ENCODE measurements at regions not wholly inside any gene's neighbourhood (a gene's known extent, or its start where the extent isn't known, plus 50 kb on each side); places are given as distances from the start of the nearest gene placed in this dataset.

DNA sequence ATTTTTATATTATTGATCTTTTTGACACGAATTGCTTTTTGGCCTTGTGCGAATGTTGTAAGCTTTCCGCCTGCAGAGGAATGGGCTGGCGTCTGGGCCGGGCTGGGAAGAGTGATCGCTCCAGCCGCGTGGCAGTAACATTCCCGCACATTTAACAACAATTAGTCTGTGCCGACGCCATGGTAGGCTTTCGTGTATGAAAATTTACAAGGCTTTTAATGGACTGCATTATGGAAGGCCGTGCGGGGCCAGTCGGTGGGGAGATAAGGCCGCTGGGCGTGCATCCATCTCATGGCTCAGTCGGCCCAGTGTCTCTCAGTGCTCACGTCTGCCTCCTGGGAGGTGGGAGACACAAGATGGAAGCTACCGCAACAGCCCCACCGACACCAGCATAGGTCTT, 142.2 kb downstream of the PHETA1 start:
- DNase-seq (ENCODE audit: extremely low read depth in 1 of 2, low read depth in 1 of 2): no peak

GRCh38 chr12:111225307-111225706, 143.6 kb downstream of the PHETA1 start:
- DNase-seq (ENCODE audit: extremely low read depth in 1 of 2, low read depth in 1 of 2): no peak

DNA sequence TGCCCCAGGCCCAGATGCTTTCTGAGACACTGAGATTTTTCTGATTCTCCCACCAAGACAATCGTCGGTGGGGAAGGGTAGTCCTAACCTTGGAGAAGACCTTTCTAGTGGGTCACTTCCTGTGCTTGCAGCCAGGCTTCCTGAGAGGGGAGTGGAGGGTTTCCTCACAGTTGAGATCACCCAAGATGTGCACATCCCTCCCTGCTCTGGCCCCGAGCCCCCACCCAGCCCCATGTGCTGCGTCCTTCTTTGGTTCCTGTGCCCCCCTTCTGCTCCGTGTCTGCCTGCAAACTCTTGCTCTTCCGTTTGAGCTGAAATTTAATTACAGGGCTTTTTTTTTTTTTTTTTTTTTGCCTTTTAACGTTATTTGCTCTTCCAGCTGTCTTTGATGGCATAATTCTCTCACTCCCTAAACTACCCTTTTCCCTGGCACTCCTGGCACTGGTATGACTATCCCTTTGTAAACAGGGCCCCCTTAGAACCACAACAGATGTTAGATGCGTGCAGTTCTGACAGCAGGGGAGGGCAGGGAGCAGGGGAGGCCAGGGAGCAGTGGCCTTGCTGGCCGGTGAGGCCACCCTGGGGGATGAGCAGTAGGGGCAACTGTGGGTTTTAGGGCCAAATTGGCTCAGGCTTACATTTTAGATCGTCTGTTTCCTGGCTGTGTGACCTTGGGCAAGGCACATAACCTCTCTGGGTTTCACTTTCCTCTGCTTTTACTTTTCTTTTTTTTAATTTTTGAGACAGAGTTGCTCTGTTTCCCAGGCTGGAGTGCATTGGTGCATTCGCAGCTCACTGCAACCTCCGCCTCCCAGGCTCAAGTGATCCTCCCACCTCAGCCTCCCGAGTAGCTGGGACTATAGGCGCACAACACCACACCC, 144.5 kb downstream of the PHETA1 start:
- no peak for DNase-seq (ENCODE audit: extremely low read depth in 1 of 2, low read depth in 1 of 2)

GRCh38 chr12:111222523-111222922, 146.4 kb downstream of the PHETA1 start:
- no peak for DNase-seq (ENCODE audit: extremely low read depth in 1 of 2, low read depth in 1 of 2)

DNA sequence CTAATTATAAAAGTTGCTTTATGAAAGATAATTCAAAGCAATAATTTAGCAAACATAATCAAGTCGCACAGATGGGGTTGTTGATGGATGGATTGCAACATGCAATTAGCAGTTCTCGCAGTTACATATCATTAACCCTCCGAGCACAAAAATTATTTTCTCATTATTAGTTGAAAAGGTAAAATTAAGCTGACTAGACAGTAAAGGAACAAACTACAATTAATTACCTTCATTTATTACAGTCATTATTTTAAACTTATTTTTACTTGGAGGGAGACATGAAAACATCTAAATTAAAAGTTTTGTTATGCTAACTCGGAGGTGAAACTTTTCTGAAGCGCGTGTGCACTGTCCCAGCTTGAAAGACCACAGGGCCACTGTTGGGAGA, 146.9 kb downstream of the PHETA1 start:
- no peak for DNase-seq (ENCODE audit: extremely low read depth in 1 of 2, low read depth in 1 of 2)

GRCh38 chr12:111221062-111222026, 147.6 kb downstream of the PHETA1 start:
- DNase-seq (ENCODE audit: extremely low read depth in 1 of 2, low read depth in 1 of 2): no peak

GRCh38 chr12:111220363-111220762, 148.5 kb downstream of the PHETA1 start:
- DNase-seq (ENCODE audit: extremely low read depth in 1 of 2, low read depth in 1 of 2): no peak

DNA sequence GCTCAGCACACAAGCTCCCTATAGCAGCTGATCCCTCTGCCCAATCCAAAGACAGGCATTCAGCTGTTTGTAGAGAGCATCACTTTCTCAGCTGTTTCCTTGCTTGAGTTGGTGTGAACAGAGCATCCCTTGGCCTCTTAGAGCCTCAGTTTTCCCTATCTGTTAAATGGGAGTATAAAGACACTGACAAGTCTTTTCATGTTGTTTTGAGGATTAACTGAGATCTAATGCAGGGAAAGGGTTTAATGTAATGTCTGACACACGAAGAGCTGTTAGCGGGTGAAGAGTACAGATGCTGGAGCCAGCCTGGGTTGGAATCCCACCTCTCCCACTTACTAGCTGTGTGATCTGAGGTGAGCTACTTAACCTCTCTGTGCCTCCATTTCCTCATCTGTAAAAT, 149.5 kb downstream of the PHETA1 start:
- DNase-seq (ENCODE audit: extremely low read depth in 1 of 2, low read depth in 1 of 2): no peak

DNA sequence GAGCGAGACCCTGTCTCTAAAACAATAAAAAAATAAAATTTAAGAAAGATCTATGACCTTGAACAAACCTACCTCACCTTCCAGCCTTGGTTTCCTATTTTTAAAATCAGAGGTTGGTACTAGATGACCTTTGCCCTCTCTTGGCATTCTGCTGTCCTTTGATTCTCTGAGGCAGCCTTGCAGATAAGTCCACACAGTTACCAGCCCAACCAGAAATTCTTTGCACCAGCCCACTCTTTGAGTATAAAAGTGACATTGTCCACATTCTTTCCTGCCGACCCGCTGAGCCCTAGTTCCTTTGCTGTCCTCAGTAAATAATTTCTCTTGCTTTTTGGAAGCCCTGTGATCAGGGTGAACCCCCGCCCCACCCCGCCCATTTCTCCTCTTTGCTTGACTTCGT, 150.4 kb downstream of the PHETA1 start:
- no peak for DNase-seq (ENCODE audit: extremely low read depth in 1 of 2, low read depth in 1 of 2)

DNA sequence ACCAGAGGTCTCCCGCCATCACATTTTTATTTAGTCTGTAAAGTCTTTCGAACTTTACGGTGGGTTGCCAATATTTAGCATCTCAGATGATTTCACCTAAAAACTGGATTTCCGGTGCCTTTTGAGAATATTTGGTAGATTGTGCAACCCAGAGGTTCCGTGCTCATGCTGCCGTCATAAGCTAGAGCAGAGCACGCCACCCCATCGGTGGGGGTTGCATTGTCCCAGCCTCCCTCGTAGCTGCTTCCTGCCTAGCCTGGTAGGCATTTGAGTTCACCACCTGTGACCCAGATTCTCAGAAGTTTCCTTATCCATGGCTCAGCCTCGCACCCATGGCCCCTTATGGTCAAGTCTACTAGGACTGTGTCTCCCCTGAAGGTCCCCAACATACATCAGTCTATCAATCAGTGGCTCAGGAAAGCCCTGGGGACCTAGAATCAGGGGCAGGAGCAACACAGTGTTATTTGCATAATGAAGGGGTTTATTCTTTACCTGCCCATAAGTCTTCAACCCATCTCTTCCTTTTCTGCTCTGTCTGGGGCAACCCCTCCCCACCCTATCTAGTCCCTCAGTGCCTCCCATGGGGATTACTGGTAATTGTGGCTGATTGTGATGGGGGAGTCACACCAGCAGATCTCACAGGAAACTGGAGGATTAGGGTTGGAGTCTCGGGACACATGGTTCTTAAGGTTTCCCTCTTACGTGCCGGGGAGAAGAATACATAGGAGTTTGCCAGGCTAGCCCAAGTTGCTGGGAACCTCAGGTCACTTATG, 152.3 kb downstream of the PHETA1 start:
- no peak for DNase-seq (ENCODE audit: extremely low read depth in 1 of 2, low read depth in 1 of 2)

DNA sequence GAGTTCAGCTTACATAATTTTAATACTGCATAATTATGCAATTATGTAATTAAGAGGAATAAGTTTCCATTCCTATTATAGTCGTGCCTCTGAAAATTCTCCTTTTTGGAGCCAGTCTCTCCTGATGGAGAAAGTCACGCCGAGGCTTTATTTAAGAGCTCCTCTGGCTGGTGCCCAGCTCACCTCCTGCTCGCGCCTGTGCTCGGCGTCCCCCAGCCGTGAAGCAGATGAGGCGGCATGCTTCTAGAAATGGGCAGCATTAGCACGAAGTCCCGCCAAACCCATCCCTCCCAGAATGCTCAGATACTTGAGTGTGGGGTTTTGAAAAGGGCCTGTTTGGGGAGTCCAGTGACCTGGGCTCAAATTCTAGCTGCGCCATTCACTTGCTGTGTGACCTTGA, 153.0 kb downstream of the PHETA1 start:
- DNase-seq (ENCODE audit: extremely low read depth in 1 of 2, low read depth in 1 of 2): no peak

- no peak for DNase-seq (ENCODE audit: extremely low read depth in 1 of 2, low read depth in 1 of 2)
Measured at GRCh38 chr12:111214401-111214800, 154.5 kb downstream of the PHETA1 start.

- no peak for DNase-seq (ENCODE audit: extremely low read depth in 1 of 2, low read depth in 1 of 2)
Measured at GRCh38 chr12:111213561-111213960, 155.3 kb downstream of the PHETA1 start.

DNA sequence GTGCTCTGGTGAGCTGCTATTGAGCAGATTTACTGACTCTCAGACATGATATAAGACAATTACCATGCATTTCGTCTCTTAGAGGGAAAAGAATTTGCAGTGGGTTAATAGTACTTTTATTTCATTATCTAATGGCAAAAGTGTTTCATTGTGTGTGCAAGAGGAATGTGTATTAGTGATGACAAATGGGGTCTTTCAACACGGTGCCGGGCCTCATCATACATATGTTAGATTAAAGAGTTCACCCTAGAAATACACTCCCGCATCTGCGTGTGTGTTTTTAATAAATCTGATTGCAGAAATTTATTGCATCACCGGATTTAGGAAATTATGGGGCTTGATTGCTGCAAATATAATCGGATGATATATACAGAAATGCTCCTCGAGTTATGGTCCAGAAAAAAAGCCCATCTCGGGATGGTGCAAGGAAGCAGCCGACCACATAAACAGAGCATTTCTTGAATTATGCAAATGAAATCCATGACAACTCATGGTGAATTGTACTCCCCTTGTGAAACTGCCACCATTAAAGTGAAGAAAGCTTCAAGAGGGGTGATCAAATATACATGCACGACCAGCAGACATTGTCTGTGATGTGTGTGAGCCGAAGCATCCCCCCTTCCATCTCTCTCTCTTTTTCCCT, 156.0 kb downstream of the PHETA1 start:
- DNase-seq (ENCODE audit: extremely low read depth in 1 of 2, low read depth in 1 of 2): no peak

DNA sequence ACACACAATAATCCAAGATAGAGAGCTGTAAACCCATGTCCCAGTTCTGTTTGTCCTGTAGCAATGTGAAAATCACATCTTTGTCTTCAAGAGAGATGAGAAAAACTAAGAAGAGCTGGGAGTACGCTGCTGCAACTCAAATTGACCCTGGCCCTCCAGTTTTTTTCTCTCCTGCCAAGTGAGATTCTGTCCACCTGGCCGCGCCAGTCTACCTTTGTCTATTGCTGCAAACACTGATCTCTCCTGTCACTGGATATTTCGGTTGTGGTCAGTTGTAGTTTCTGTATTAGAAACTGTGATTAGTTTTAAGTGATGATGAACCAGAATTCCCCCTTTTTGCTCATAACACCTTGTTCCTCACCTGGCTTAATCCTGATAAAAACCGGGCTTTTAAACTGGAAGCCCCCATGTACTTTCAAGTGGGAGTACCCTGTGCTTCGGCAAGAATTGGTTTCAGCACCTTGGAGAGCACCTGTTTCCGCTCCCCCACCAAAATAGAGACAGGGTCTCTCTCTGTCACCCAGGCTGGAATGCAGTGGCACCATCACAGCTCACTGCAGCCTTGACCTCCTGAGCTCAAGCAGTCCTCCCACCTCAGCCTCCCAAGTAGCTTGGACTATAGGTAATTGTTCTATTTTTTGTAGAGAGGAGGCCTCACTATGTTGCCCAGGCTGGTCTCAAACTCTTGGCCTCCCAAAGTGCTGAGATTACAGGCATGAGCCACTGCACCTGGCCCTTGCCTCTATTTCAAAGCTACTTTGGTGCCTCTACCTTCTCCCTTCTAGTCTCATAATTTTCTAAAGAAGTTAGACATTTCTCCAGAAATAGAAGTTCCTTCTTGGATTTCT, 156.8 kb downstream of the PHETA1 start:
- no peak for DNase-seq (ENCODE audit: extremely low read depth in 1 of 2, low read depth in 1 of 2)

GRCh38 chr12:111209811-111210210, 159.1 kb downstream of the PHETA1 start:
- no peak for DNase-seq (ENCODE audit: extremely low read depth in 1 of 2, low read depth in 1 of 2)

DNA sequence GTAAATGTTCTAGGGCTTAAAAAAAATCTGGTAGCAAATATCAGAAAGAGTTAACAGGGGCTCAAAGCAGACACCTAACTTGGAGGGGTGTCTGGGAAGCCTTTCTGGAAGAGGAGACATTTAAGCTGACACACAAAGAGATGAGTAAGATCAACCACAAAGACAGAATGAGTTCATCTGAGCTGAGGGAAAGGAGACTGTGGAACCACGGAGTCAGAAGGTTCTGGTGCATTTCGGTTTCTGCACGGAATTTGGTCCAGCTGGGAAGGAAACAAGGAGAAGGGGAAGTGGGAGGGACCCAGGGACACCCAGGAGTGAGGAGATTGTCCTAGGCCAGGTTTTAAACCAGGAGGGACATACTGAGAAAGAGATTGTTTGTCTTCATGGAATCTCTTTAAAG, 161.1 kb downstream of the PHETA1 start:
- DNase-seq (ENCODE audit: extremely low read depth in 1 of 2, low read depth in 1 of 2): no peak

GRCh38 chr12:111204788-111205241, 164.1 kb downstream of the PHETA1 start:
- DNase-seq (ENCODE audit: extremely low read depth in 1 of 2, low read depth in 1 of 2): no peak

DNA sequence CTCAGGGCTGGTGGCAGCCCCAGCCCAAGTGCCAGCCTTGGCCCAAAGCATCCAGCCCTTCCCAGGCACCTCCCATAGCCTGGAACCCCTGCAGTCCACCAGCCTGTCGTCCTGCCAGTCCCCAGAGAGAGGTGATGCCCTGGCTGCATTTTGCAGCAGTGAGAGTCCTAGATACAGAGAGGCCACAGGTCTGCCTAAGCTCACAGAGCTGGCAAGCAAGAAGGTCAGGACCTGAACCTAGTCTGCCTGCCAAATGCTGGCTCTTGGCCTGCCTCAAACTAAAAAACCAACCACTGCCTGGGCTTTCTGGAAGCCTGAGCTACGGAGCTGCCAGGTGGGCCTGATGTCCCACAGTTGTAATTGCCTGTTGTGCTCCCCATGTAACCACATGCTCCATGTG, 164.9 kb downstream of the PHETA1 start:
- no peak for DNase-seq (ENCODE audit: extremely low read depth in 1 of 2, low read depth in 1 of 2)

DNA sequence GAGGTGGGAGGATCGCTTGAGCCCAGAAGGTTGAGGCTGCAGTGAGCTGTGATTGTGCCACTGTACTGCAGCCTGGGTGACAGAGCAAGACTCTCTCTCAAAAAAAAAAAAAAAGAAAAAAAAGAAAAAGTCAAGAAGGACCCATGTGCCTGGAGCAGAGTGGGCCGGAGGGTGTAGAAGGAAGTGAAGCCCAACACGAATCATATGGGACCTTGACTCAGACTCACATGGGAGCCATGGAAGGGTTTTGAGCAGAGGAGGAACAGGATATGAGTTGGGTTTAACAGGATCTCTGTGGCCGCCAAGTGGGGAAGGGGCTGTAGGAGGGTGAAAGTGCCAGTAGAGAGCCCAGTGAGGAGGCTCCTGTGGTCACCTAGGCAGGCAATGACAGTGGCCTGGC, 165.4 kb downstream of the PHETA1 start:
- DNase-seq (ENCODE audit: extremely low read depth in 1 of 2, low read depth in 1 of 2): no peak
